Activated B cell treated with CpG ODN at 0.5 μM for 24 hours (primary cell): ENCODE measurements at regions not wholly inside any gene's neighbourhood (a gene's known extent, or its start where the extent isn't known, plus 50 kb on each side); places are given as distances from the start of the nearest gene placed in this dataset.

Experiments
- ATAC-seq: fragments of 200-7000 bp; cut with Tn5 transposase; one replicate; pipeline ENCODE4 v1.10.0; 2021; ENCODE audit warnings: low read depth, mild to moderate bottlenecking, moderate library complexity
- CTCF ChIA-PET: fragments of 350-600 bp; sonication (Branson Sonifier 250); formaldehyde crosslinking; loops from one replicate; lab custom pipeline; 2021; ENCODE audit warnings: antibody characterized with exemption; lab: Charles Lee
- POLR2A ChIA-PET: fragments of 350-600 bp; sonication (Branson Sonifier 250); formaldehyde crosslinking; loops from one replicate; lab custom pipeline; 2021; ENCODE audit warnings: antibody characterized with exemption; lab: Charles Lee
- DNase-seq: peaks from one replicate; pipeline ENCODE4 v3.0.0; 2022
- H3K27ac Mint-ChIP-seq: one replicate; pipeline ENCODE4 v1.8.0; 2020; ENCODE audit warnings: mixed read lengths
- H3K27me3 Mint-ChIP-seq: one replicate; pipeline ENCODE4 v1.8.0; 2021; ENCODE audit warnings: mixed read lengths
- H3K36me3 Mint-ChIP-seq: one replicate; pipeline ENCODE4 v1.8.0; 2021; ENCODE audit warnings: low read depth, mixed read lengths
- H3K4me1 Mint-ChIP-seq: one replicate; pipeline ENCODE4 v1.8.0; 2021; ENCODE audit warnings: mixed read lengths
- H3K4me3 Mint-ChIP-seq: one replicate; pipeline ENCODE4 v1.8.0; 2020; ENCODE audit warnings: mild to moderate bottlenecking, mixed read lengths
- H3K9me3 Mint-ChIP-seq: one replicate; pipeline ENCODE4 v1.8.0; 2020; ENCODE audit warnings: mixed read lengths
- intact Hi-C: fragments of 100-400 bp; cut with micrococcal nuclease; formaldehyde crosslinking; loops from one replicate; pipeline ENCODE4 v1.15.1; 2024
- TF ChIP-seq, protein P1 (sequence below): fragments of 200-600 bp; IDR thresholded peaks from one replicate; pipeline ENCODE4 v1.8.0; 2022; ENCODE audit warnings: antibody characterized with exemption, mild to moderate bottlenecking

DNA sequence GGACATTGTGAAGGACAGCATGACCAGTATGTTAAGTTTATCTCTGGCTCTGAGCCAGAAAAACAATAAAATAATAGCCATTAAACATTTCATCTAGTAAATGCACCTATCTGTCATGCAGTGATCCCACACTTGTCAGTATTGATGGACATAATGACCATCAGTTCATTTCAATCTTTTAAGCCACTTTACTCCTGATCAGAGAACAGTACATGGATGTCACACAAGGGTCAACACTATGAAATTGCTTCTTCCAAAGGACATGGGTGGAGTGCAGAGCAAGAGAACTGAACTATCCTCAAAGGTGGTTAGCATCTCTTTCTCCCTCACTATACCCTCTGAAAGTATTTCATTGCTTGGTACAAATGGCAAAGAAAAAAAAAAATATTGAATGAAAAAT lies 816.0 kb upstream of the GYPC start:
- ChIA-PET POLR2A (no interaction called here), CTCF (no interaction called here)
- H3K9me3 Mint-ChIP-seq = no peaks in the 10 kb centered on the region
- intact Hi-C loops = no loop called here
- DNase-seq (no peak), ATAC-seq (no peak)
- no peaks in the 10 kb centered on the region for H3K36me3 Mint-ChIP-seq
- no peak overlapping the region for H3K4me3 Mint-ChIP-seq
- H3K4me1 Mint-ChIP-seq = no peaks in the 10 kb centered on the region
- no peaks in the 10 kb centered on the region for H3K27me3 Mint-ChIP-seq
- H3K27ac Mint-ChIP-seq = no peak overlapping the region
- TF ChIP-seq, protein P1, sequence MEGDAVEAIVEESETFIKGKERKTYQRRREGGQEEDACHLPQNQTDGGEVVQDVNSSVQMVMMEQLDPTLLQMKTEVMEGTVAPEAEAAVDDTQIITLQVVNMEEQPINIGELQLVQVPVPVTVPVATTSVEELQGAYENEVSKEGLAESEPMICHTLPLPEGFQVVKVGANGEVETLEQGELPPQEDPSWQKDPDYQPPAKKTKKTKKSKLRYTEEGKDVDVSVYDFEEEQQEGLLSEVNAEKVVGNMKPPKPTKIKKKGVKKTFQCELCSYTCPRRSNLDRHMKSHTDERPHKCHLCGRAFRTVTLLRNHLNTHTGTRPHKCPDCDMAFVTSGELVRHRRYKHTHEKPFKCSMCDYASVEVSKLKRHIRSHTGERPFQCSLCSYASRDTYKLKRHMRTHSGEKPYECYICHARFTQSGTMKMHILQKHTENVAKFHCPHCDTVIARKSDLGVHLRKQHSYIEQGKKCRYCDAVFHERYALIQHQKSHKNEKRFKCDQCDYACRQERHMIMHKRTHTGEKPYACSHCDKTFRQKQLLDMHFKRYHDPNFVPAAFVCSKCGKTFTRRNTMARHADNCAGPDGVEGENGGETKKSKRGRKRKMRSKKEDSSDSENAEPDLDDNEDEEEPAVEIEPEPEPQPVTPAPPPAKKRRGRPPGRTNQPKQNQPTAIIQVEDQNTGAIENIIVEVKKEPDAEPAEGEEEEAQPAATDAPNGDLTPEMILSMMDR = no peak

DNA sequence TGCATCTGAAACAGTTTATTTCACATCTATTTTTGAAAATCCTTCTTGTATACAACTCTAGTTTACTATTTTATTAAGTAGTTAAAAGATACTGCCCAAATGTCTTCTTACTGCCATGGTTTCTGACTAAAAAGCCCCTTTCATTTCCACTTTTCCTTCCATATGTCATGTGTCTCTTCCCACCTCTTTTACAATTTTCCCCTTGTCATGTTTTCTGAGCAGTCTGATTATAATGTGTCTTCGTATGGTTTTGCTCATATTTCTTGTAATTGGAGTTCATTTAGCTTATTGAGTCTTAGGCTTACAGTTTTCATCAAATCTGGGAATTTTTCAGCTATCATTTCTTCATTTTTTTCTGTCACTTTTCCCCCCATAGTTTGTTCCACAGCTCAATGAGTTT lies 813.9 kb upstream of the GYPC start:
- Mint-ChIP-seq H3K4me1 (no peaks in the 10 kb centered on the region), H3K27me3 (no peaks in the 10 kb centered on the region), H3K9me3 (no peaks in the 10 kb centered on the region), H3K4me3 (no peak overlapping the region), H3K36me3 (no peaks in the 10 kb centered on the region), H3K27ac (no peak overlapping the region)
- ATAC-seq = no peak
- no peak for DNase-seq
- CTCF ChIA-PET = no interaction called here
- intact Hi-C loops = no loop called here
- TF ChIP-seq, protein P1 = no peak
- POLR2A ChIA-PET = no interaction called here

DNA sequence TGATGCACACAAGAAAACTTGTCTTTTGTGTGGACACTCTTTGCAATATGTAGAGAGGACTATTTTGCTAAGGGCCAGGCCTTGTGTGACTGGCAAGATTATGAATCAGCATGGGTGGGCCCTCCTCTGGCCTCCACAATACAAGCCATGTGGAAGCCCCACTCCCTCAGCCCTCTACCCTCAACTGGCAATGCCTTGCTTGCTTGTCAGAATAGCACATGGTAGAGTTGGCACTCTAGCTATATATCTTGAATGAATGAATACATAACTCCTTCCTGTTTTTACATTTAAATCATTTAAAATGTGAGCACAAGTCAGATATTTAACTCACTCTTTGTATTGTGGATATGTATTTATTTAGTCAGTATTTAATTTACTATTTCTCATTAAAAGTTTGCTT lies 805.4 kb upstream of the GYPC start:
- H3K4me3 Mint-ChIP-seq = no peak overlapping the region
- ATAC-seq = no peak
- ChIA-PET CTCF (no interaction called here), POLR2A (no interaction called here)
- no peaks in the 10 kb centered on the region for H3K36me3 Mint-ChIP-seq
- peaks cover 3% of the 10 kb centered on the region for H3K9me3 Mint-ChIP-seq
- no peak for DNase-seq
- intact Hi-C loops = no loop called here
- H3K27me3 Mint-ChIP-seq = no peaks in the 10 kb centered on the region
- no peaks in the 10 kb centered on the region for H3K4me1 Mint-ChIP-seq
- H3K27ac Mint-ChIP-seq = no peak overlapping the region
- TF ChIP-seq, protein P1 = no peak

DNA sequence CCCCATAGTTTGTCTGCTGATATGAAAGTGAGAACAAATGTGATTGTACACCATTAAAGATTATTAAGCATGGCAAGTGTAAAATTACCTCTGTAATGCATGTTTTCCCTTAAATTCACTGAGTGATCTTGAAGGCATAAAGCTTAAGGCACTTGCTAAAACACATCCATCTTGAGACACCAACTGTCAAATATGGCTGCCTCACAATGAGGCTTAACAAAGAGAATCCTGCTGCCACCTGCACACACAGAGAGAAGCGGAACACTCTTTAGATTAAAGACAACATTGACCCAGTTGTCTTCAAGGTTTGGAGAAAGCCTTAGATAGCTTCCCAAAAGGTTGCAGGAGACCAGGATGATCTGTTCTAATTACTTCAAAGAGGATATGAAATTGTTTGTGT lies 803.6 kb upstream of the GYPC start:
- POLR2A ChIA-PET = no interaction called here
- Mint-ChIP-seq H3K36me3 (no peaks in the 10 kb centered on the region), H3K4me1 (no peaks in the 10 kb centered on the region), H3K4me3 (no peak overlapping the region), H3K27me3 (no peaks in the 10 kb centered on the region), H3K27ac (no peak overlapping the region), H3K9me3 (peaks cover 7% of the 10 kb centered on the region)
- CTCF ChIA-PET = no interaction called here
- DNase-seq = no peak
- ATAC-seq = no peak
- intact Hi-C loops = no loop called here
- TF ChIP-seq, protein P1 = no peak

DNA sequence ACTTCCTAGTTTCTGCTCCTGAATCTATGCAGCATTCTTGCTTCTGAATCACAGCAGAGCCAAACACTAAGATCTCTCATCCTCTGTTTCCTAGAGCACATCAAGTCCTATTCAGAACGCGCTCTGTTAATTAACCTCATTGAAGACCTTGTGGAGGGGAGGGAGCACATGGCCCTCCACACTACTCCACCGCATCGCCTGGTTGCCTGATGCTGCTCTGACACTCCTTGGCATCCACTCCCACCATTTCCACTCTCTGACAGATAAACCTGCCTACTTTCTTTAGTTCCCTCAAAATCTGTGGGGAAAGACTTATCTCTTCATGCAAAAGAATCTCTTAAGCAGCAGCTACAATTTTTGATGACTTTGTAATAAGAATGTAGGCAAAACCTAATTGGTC lies 802.3 kb upstream of the GYPC start:
- intact Hi-C loops = no loop called here

More for the DNA sequence above, 802.3 kb upstream of the GYPC start:
- ChIA-PET POLR2A (no interaction called here), CTCF (no interaction called here)
- Mint-ChIP-seq H3K27me3 (no peaks in the 10 kb centered on the region), H3K4me3 (no peak overlapping the region), H3K4me1 (no peaks in the 10 kb centered on the region), H3K9me3 (peaks cover 7% of the 10 kb centered on the region), H3K36me3 (no peaks in the 10 kb centered on the region), H3K27ac (no peak overlapping the region)
- ATAC-seq = no peak
- TF ChIP-seq, protein P1 = no peak
- no peak for DNase-seq
